ENCODE measurements at regions not wholly inside any gene's neighbourhood (a gene's known extent, or its start where the extent isn't known, plus 50 kb on each side); places are given as distances from the start of the nearest gene placed in this dataset.
"Not testable (repeated sequence)": the region's sequence is repeated elsewhere in the genome, so short reads cannot be mapped to it uniquely, and the experiment has no call there.

GRCh38 chr2:242098034-242098433, 228.5 kb downstream of the RTP5 start:
- DNase-seq (ENCODE audit: low spot score), result no peak

GRCh38 chr2:242098445-242099128, 229.1 kb downstream of the RTP5 start:
- no peak for DNase-seq (ENCODE audit: low spot score)

GRCh38 chr2:242103093-242103492, 233.6 kb downstream of the RTP5 start:
- not testable (repeated sequence) for DNase-seq (ENCODE audit: low spot score)

GRCh38 chr2:242104202-242104956, 234.8 kb downstream of the RTP5 start:
- not testable (repeated sequence) for DNase-seq (ENCODE audit: low spot score)

- DNase-seq (ENCODE audit: low spot score), result not testable (repeated sequence)
Observed at GRCh38 chr2:242107065-242107464, 237.5 kb downstream of the RTP5 start.

GRCh38 chr2:242108797-242109500, 239.4 kb downstream of the RTP5 start:
- DNase-seq (ENCODE audit: low spot score), result not testable (repeated sequence)

- not testable (repeated sequence) for DNase-seq (ENCODE audit: low spot score)
Observed at GRCh38 chr2:242109819-242110218, 240.3 kb downstream of the RTP5 start.

- not testable (repeated sequence) for DNase-seq (ENCODE audit: low spot score)
Observed at GRCh38 chr2:242111954-242112353, 242.4 kb downstream of the RTP5 start.

- DNase-seq (ENCODE audit: low spot score), result not testable (repeated sequence)
Observed at GRCh38 chr2:242113492-242113891, 244.0 kb downstream of the RTP5 start.

- DNase-seq (ENCODE audit: low spot score), result not testable (repeated sequence)
Observed at GRCh38 chr2:242116676-242117075, 247.1 kb downstream of the RTP5 start.

- not testable (repeated sequence) for DNase-seq (ENCODE audit: low spot score)
Observed at GRCh38 chr2:242117305-242117704, 247.8 kb downstream of the RTP5 start.

- DNase-seq (ENCODE audit: low spot score), result not testable (repeated sequence)
Observed at GRCh38 chr2:242119682-242120081, 250.2 kb downstream of the RTP5 start.

GRCh38 chr2:242130682-242131081, 261.2 kb downstream of the RTP5 start:
- DNase-seq (ENCODE audit: low spot score), result not testable (repeated sequence)

- DNase-seq (ENCODE audit: low spot score), result not testable (repeated sequence)
Observed at GRCh38 chr2:242159921-242160320, 290.4 kb downstream of the RTP5 start.

GRCh38 chr2:242165115-242165514, 295.6 kb downstream of the RTP5 start:
- not testable (repeated sequence) for DNase-seq (ENCODE audit: low spot score)

- not testable (repeated sequence) for DNase-seq (ENCODE audit: low spot score)
Observed at GRCh38 chr2:242171290-242171689, 301.8 kb downstream of the RTP5 start.
